HepG2 (cell line): ENCODE measurements at regions not wholly inside any gene's neighbourhood (a gene's known extent, or its start where the extent isn't known, plus 50 kb on each side); places are given as distances from the start of the nearest gene placed in this dataset.

Experiments used
- FOSL2 ChIP-seq: sonication (generic); formaldehyde crosslinking; IDR thresholded peaks from 2 replicates; pipeline ENCODE4 v1.4.0; 2020; ENCODE audit warnings: missing genetic modification reagents
- HNF4A ChIP-seq: sonication (generic); formaldehyde crosslinking; IDR thresholded peaks from 2 replicates; pipeline ENCODE4 v1.4.0; 2020; ENCODE audit warnings: missing genetic modification reagents
- NONO ChIP-seq, 2 experiments: fragments of 450-650 bp in 1 of 2; sonication (generic) in 1 of 2; formaldehyde crosslinking in 1 of 2; IDR thresholded peaks in 1 of 2; conservative IDR thresholded peaks in 1 of 2; 2 replicates each; pipeline versions ENCODE4 v1.6.1 to v1.8.0; 2017 to 2022; ENCODE audit warnings: mild to moderate bottlenecking in 1 of 2, missing genetic modification reagents in 1 of 2, moderate library complexity in 1 of 2
- TBX3 ChIP-seq: fragments of 450-650 bp; IDR thresholded peaks from 2 replicates; pipeline ENCODE4 v1.6.1; 2017; ENCODE audit warnings: antibody characterized with exemption, mild to moderate bottlenecking, inconsistent platforms, borderline replicate concordance
- TGIF2 ChIP-seq: IDR thresholded peaks from 2 replicates; pipeline ENCODE4 v1.6.1; 2016; ENCODE audit warnings: control low read depth, missing compliant biosample characterization
- ZNF121 ChIP-seq: sonication (generic); formaldehyde crosslinking; IDR thresholded peaks from 2 replicates; pipeline ENCODE4 v1.5.0; 2020; ENCODE audit warnings: mild to moderate bottlenecking, missing genetic modification reagents
- ZNF263 ChIP-seq: sonication (generic); formaldehyde crosslinking; IDR thresholded peaks from 2 replicates; pipeline ENCODE4 v1.4.0; 2020; ENCODE audit warnings: missing genetic modification reagents
- ZNF329 ChIP-seq: sonication (generic); formaldehyde crosslinking; IDR thresholded peaks from 2 replicates; pipeline ENCODE4 v1.9.0; 2021; ENCODE audit warnings: low read depth, mild to moderate bottlenecking, missing genetic modification reagents
- ZZZ3 ChIP-seq: sonication (generic); formaldehyde crosslinking; IDR thresholded peaks from 2 replicates; pipeline ENCODE4 v1.4.0; 2020; ENCODE audit warnings: missing genetic modification reagents, mild to moderate bottlenecking, borderline replicate concordance
- TF ChIP-seq, protein P1 (sequence below): sonication (generic); formaldehyde crosslinking; IDR thresholded peaks from 2 replicates; pipeline ENCODE4 v1.4.0; 2020; ENCODE audit warnings: missing genetic modification reagents
- TF ChIP-seq, protein P2 (sequence below): IDR thresholded peaks from 2 replicates; pipeline ENCODE4 v1.6.1; 2016; ENCODE audit warnings: missing compliant biosample characterization, missing genetic modification reagents, borderline replicate concordance
- TF ChIP-seq, protein P3 (sequence below): sonication (generic); formaldehyde crosslinking; IDR thresholded peaks from 2 replicates; pipeline ENCODE4 v1.5.1; 2020; ENCODE audit warnings: mild to moderate bottlenecking, missing genetic modification reagents, borderline replicate concordance
- TF ChIP-seq, protein P4 (sequence below): sonication (generic); formaldehyde crosslinking; IDR thresholded peaks from 2 replicates; pipeline ENCODE4 v1.4.0; 2020; ENCODE audit warnings: missing genetic modification reagents, borderline replicate concordance

DNA sequence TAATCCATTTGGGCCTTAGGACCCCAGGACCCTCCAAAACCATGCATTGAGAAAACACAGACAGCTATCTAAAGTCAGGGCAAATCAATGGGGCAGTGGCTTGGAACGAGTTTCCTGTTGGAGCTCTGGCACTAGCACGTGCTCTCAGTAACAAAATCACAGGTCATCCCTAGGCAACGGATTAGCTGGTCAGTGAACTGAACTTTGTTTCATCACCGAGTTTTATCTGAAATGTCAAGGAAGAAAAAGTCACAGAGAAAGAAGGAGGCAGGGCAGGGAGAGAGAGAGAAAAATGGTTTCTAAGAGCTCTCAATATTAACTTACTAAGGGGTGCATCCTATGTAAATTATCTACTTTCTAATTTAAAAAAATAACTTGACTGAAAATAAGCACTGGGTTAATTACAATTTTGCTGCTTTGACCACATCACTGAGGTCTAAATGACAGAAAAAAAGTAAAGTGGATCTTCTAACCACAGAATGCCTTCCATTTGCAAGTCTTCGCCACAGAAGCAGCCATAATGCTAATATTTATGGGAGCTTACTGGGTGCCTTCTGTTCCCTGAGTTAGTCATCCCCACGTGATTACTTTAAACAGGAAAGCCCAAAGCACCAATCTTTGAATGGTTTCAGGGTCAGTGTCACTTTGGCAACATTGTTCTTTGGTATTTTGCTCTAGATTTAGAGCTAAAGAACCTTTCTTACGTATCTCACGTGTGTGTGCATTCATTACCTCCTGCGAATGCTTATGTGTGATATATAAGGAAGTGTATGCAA lies 503.9 kb downstream of the RASEF start (continued):
- TF ChIP-seq, protein P1, sequence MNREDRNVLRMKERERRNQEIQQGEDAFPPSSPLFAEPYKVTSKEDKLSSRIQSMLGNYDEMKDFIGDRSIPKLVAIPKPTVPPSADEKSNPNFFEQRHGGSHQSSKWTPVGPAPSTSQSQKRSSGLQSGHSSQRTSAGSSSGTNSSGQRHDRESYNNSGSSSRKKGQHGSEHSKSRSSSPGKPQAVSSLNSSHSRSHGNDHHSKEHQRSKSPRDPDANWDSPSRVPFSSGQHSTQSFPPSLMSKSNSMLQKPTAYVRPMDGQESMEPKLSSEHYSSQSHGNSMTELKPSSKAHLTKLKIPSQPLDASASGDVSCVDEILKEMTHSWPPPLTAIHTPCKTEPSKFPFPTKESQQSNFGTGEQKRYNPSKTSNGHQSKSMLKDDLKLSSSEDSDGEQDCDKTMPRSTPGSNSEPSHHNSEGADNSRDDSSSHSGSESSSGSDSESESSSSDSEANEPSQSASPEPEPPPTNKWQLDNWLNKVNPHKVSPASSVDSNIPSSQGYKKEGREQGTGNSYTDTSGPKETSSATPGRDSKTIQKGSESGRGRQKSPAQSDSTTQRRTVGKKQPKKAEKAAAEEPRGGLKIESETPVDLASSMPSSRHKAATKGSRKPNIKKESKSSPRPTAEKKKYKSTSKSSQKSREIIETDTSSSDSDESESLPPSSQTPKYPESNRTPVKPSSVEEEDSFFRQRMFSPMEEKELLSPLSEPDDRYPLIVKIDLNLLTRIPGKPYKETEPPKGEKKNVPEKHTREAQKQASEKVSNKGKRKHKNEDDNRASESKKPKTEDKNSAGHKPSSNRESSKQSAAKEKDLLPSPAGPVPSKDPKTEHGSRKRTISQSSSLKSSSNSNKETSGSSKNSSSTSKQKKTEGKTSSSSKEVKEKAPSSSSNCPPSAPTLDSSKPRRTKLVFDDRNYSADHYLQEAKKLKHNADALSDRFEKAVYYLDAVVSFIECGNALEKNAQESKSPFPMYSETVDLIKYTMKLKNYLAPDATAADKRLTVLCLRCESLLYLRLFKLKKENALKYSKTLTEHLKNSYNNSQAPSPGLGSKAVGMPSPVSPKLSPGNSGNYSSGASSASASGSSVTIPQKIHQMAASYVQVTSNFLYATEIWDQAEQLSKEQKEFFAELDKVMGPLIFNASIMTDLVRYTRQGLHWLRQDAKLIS (CRISPR knock-in tag) = no peak
- TF ChIP-seq ZNF121 (CRISPR knock-in tag) = no peak
- no peak for TF ChIP-seq ZNF329 (CRISPR knock-in tag)
- TF ChIP-seq, protein P2, sequence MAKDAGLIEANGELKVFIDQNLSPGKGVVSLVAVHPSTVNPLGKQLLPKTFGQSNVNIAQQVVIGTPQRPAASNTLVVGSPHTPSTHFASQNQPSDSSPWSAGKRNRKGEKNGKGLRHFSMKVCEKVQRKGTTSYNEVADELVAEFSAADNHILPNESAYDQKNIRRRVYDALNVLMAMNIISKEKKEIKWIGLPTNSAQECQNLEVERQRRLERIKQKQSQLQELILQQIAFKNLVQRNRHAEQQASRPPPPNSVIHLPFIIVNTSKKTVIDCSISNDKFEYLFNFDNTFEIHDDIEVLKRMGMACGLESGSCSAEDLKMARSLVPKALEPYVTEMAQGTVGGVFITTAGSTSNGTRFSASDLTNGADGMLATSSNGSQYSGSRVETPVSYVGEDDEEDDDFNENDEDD = peak; percentile 27; the same call in 1 of the 2 replicates
- TF ChIP-seq, protein P3, sequence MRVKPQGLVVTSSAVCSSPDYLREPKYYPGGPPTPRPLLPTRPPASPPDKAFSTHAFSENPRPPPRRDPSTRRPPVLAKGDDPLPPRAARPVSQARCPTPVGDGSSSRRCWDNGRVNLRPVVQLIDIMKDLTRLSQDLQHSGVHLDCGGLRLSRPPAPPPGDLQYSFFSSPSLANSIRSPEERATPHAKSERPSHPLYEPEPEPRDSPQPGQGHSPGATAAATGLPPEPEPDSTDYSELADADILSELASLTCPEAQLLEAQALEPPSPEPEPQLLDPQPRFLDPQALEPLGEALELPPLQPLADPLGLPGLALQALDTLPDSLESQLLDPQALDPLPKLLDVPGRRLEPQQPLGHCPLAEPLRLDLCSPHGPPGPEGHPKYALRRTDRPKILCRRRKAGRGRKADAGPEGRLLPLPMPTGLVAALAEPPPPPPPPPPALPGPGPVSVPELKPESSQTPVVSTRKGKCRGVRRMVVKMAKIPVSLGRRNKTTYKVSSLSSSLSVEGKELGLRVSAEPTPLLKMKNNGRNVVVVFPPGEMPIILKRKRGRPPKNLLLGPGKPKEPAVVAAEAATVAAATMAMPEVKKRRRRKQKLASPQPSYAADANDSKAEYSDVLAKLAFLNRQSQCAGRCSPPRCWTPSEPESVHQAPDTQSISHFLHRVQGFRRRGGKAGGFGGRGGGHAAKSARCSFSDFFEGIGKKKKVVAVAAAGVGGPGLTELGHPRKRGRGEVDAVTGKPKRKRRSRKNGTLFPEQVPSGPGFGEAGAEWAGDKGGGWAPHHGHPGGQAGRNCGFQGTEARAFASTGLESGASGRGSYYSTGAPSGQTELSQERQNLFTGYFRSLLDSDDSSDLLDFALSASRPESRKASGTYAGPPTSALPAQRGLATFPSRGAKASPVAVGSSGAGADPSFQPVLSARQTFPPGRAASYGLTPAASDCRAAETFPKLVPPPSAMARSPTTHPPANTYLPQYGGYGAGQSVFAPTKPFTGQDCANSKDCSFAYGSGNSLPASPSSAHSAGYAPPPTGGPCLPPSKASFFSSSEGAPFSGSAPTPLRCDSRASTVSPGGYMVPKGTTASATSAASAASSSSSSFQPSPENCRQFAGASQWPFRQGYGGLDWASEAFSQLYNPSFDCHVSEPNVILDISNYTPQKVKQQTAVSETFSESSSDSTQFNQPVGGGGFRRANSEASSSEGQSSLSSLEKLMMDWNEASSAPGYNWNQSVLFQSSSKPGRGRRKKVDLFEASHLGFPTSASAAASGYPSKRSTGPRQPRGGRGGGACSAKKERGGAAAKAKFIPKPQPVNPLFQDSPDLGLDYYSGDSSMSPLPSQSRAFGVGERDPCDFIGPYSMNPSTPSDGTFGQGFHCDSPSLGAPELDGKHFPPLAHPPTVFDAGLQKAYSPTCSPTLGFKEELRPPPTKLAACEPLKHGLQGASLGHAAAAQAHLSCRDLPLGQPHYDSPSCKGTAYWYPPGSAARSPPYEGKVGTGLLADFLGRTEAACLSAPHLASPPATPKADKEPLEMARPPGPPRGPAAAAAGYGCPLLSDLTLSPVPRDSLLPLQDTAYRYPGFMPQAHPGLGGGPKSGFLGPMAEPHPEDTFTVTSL (CRISPR knock-in tag) = 0 out of 2 replicates have a peak, but pooled peaks have one; percentile 18
- TF ChIP-seq, protein P4, sequence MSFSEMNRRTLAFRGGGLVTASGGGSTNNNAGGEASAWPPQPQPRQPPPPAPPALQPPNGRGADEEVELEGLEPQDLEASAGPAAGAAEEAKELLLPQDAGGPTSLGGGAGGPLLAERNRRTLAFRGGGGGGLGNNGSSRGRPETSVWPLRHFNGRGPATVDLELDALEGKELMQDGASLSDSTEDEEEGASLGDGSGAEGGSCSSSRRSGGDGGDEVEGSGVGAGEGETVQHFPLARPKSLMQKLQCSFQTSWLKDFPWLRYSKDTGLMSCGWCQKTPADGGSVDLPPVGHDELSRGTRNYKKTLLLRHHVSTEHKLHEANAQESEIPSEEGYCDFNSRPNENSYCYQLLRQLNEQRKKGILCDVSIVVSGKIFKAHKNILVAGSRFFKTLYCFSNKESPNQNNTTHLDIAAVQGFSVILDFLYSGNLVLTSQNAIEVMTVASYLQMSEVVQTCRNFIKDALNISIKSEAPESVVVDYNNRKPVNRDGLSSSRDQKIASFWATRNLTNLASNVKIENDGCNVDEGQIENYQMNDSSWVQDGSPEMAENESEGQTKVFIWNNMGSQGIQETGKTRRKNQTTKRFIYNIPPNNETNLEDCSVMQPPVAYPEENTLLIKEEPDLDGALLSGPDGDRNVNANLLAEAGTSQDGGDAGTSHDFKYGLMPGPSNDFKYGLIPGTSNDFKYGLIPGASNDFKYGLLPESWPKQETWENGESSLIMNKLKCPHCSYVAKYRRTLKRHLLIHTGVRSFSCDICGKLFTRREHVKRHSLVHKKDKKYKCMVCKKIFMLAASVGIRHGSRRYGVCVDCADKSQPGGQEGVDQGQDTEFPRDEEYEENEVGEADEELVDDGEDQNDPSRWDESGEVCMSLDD = 0 out of 2 replicates have a peak, but pooled peaks have one; percentile 38
- no peak for TF ChIP-seq NONO (IDR thresholded peaks at IDR 0.05)
- TF ChIP-seq NONO (CRISPR knock-in tag; conservative IDR thresholded peaks at IDR 0.05) = peak; percentile 32; the same call in 1 of the 2 replicates
- peak; percentile 78 for TF ChIP-seq FOSL2 (CRISPR knock-in tag)
- TF ChIP-seq TGIF2 = 0 out of 2 replicates have a peak, but pooled peaks have one; percentile 19
- no peak for TF ChIP-seq TBX3
- peak; percentile 43; the same call in 1 of the 2 replicates for TF ChIP-seq ZNF263 (CRISPR knock-in tag)
- peak; percentile 54; the same call in 1 of the 2 replicates for TF ChIP-seq HNF4A
- no peak for TF ChIP-seq ZZZ3
